IMR-90 (cell line): ENCODE measurements at regions not wholly inside any gene's neighbourhood (a gene's known extent, or its start where the extent isn't known, plus 50 kb on each side); places are given as distances from the start of the nearest gene placed in this dataset.

Experiments used
- ATAC-seq: fragments of 200-7000 bp; cut with Tn5 transposase; 2 replicates; pipeline ENCODE4 v1.9.1; 2020; ENCODE audit warnings: low read depth, mild to moderate bottlenecking, moderate library complexity
- BruUV-seq: library from RNA; stranded (reverse); fragments of 400-500 nt; replicated peaks from 2 replicates; lab custom pipeline; 2021; lab: Mats Ljungman, UMichigan
- CTCF ChIA-PET: fragments of 300-600 bp; formaldehyde crosslinking; extraction: SDS; loops from one replicate; lab custom pipeline; 2021; ENCODE audit warnings: antibody characterized with exemption; lab: Yijun Ruan, JAX
- POLR2A ChIA-PET: fragments of 300-600 bp; sonication (Branson Sonifier 250); formaldehyde crosslinking; loops from one replicate; lab custom pipeline; 2022; ENCODE audit warnings: antibody characterized with exemption; ENCODE audit not compliant: unreplicated experiment; lab: Charles Lee
- DNase-seq: peaks from one replicate; pipeline ENCODE4 v3.0.0; 2013
- H2AFZ ChIP-seq: replicated peaks from 2 replicates; pipeline ENCODE3; 2013; ENCODE audit warnings: low read length, mild to moderate bottlenecking; ENCODE audit not compliant: poor library complexity
- H2AK5ac ChIP-seq: 2 replicates; pipeline ENCODE4 v1.6.1; 2013; ENCODE audit warnings: low read depth, low read length, inconsistent platforms
- H2AK9ac ChIP-seq: replicated peaks from 2 replicates; pipeline ENCODE3; 2013; ENCODE audit warnings: mild to moderate bottlenecking, low read depth, low read length, moderate library complexity; ENCODE audit not compliant: poor library complexity
- H2BK120ac ChIP-seq: 2 replicates; pipeline ENCODE4 v1.6.1; 2013; ENCODE audit warnings: low read depth, low read length, inconsistent platforms
- H2BK15ac ChIP-seq: 3 replicates; pipeline ENCODE4 v1.6.1; 2013; ENCODE audit warnings: low read depth, low read length, inconsistent platforms
- H2BK20ac ChIP-seq: 2 replicates; pipeline ENCODE4 v1.6.1; 2013; ENCODE audit warnings: low read depth, mild to moderate bottlenecking, inconsistent platforms, low read length, moderate library complexity
- H2BK5ac ChIP-seq: 2 replicates; pipeline ENCODE4 v1.6.1; 2013; ENCODE audit warnings: mild to moderate bottlenecking, low read depth, low read length, inconsistent platforms; ENCODE audit not compliant: poor library complexity, severe bottlenecking
- H3K14ac ChIP-seq: replicated peaks from 2 replicates; pipeline ENCODE4 v1.6.1; 2013; ENCODE audit warnings: low read depth, low read length, inconsistent platforms
- H3K18ac ChIP-seq: 2 replicates; pipeline ENCODE4 v1.6.1; 2013; ENCODE audit warnings: low read depth, low read length, control low read depth
- H3K23ac ChIP-seq: 2 replicates; pipeline ENCODE4 v1.6.1; 2013; ENCODE audit warnings: low read depth, low read length, inconsistent platforms
- H3K27ac ChIP-seq: 2 replicates; pipeline ENCODE4 v1.5.1; 2013; ENCODE audit warnings: mild to moderate bottlenecking, control low read depth, low read length; ENCODE audit not compliant: insufficient read depth
- H3K27me3 ChIP-seq: 2 replicates; pipeline ENCODE4 v1.6.1; 2013; ENCODE audit warnings: low read length; ENCODE audit not compliant: control insufficient read depth, insufficient read depth
- H3K36me3 ChIP-seq: 2 replicates; pipeline ENCODE4 v1.6.1; 2013; ENCODE audit warnings: low read length, mixed read lengths; ENCODE audit not compliant: control insufficient read depth, insufficient read depth
- H3K4ac ChIP-seq: 2 replicates; pipeline ENCODE4 v1.6.1; 2013; ENCODE audit warnings: low read depth, low read length, inconsistent platforms
- H3K4me1 ChIP-seq: 2 replicates; pipeline ENCODE4 v1.6.1; 2013; ENCODE audit warnings: low read length, mixed read lengths; ENCODE audit not compliant: control insufficient read depth, insufficient read depth
- H3K4me2 ChIP-seq: 2 replicates; pipeline ENCODE4 v1.6.1; 2013; ENCODE audit warnings: low read depth, mild to moderate bottlenecking, control low read depth, low read length, moderate library complexity
- H3K4me3 ChIP-seq: 2 replicates; pipeline ENCODE4 v1.5.1; 2013; ENCODE audit warnings: low read depth, mild to moderate bottlenecking, control low read depth, low read length, moderate library complexity; ENCODE audit not compliant: insufficient read depth
- H3K56ac ChIP-seq: 2 replicates; pipeline ENCODE4 v1.6.1; 2013; ENCODE audit warnings: low read length, inconsistent platforms; ENCODE audit not compliant: insufficient read depth; ENCODE audit errors: extremely low read depth
- H3K79me1 ChIP-seq, 2 experiments: 2 replicates each; pipeline ENCODE4 v1.6.1; 2013; ENCODE audit warnings: low read length in 2 of 2, inconsistent platforms in 1 of 2, low read depth in 1 of 2
- H3K9ac ChIP-seq: 2 replicates; pipeline ENCODE4 v1.6.1; 2013; ENCODE audit warnings: low read depth, low read length, control low read depth
- H3K9me1 ChIP-seq: 2 replicates; pipeline ENCODE4 v1.6.1; 2013; ENCODE audit warnings: low read length, inconsistent platforms; ENCODE audit not compliant: insufficient read depth
- H3K9me3 ChIP-seq: 2 replicates; pipeline ENCODE4 v1.6.1; 2013; ENCODE audit warnings: low read length; ENCODE audit not compliant: control insufficient read depth, insufficient read depth
- H4K20me1 ChIP-seq: 2 replicates; pipeline ENCODE4 v1.6.1; 2013; ENCODE audit warnings: low read length, inconsistent platforms; ENCODE audit not compliant: insufficient read depth
- H4K5ac ChIP-seq: 2 replicates; pipeline ENCODE4 v1.6.1; 2013; ENCODE audit warnings: mild to moderate bottlenecking, low read depth, low read length, control low read depth
- H4K8ac ChIP-seq, 2 experiments: 2 replicates each; pipeline ENCODE4 v1.6.1; 2013; ENCODE audit warnings: low read depth in 2 of 2, low read length in 2 of 2, control low read depth in 1 of 2, inconsistent platforms in 1 of 2
- H4K91ac ChIP-seq: 2 replicates; pipeline ENCODE4 v1.6.1; 2013; ENCODE audit warnings: low read depth, low read length, inconsistent platforms; ENCODE audit not compliant: insufficient read depth
- CEBPB ChIP-seq: IDR thresholded peaks from 2 replicates; pipeline ENCODE4 v1.6.1; 2012; ENCODE audit warnings: low read depth, low read length, improper control_type of control experiment
- SMC3 ChIP-seq: fragments of 150-350 bp; IDR thresholded peaks from 2 replicates; pipeline ENCODE4 v1.6.1; 2016; ENCODE audit warnings: low read depth, mild to moderate bottlenecking, antibody characterized with exemption, low read length, moderate library complexity
- WGBS, 2 experiments: methylation state at CpG; one replicate each; pipeline versions ENCODE4 v1.1.5 to v1.1.7; 2013; ENCODE audit warnings: missing lambda C conversion rate in 2 of 2; ENCODE audit not compliant: insufficient read length in 1 of 2; ENCODE audit errors: extremely low coverage in 2 of 2; 5-methylcytosine and 5-hydroxymethylcytosine counted together
- dilution Hi-C: fragments of 300-500 bp; cut with HindIII; formaldehyde crosslinking; loops from one replicate; pipeline ENCODE4 v1.14.3; 2018; ENCODE audit warnings: low sequenced_read_pairs; ENCODE audit not compliant: unreplicated experiment
- in situ Hi-C: fragments of 300-500 bp; cut with MboI; formaldehyde crosslinking; loops from 3 replicates; pipeline ENCODE4 v1.14.3; 2019; ENCODE audit warnings: low sequenced_read_pairs, inconsistent platforms, mixed read lengths
- intact Hi-C: fragments of 100-400 bp; cut with micrococcal nuclease; formaldehyde crosslinking; loops from 2 replicates; pipeline ENCODE4 v1.10.0; 2022

- Histone ChIP-seq H2AK5ac (no peak overlapping the region), H2AK9ac (no peak overlapping the region), H4K91ac (no peak overlapping the region), H2BK20ac (no peak overlapping the region), H3K4me1 (no peaks in the 10 kb centered on the region), H2BK15ac (no peak overlapping the region), H2BK120ac (no peak overlapping the region), H3K14ac (no peak overlapping the region), H4K20me1 (no peaks in the 10 kb centered on the region), H4K8ac (no peak overlapping the region), H3K27me3 (no peaks in the 10 kb centered on the region), H3K4me3 (no peak overlapping the region), H3K4me2 (no peak overlapping the region), H3K27ac (no peak overlapping the region), H2AFZ (no peak overlapping the region), H3K56ac (no peak overlapping the region), H3K9me1 (no peaks in the 10 kb centered on the region), H3K18ac (no peak overlapping the region), H3K23ac (no peak overlapping the region), H3K79me1 (no peaks in the 10 kb centered on the region), H2BK5ac (no peak overlapping the region), H4K5ac (no peak overlapping the region), H3K36me3 (no peaks in the 10 kb centered on the region), H3K4ac (no peak overlapping the region), H3K9ac (no peak overlapping the region), H3K9me3 (no peaks in the 10 kb centered on the region)
- dilution Hi-C loops = no loop called here
- in situ Hi-C loops = no loop called here
- WGBS, 2 experiments = no CpG with 5 or more reads among the region's 1 CpG
- intact Hi-C loops = no loop called here
- ATAC-seq (no peak), DNase-seq (no peak)
- TF ChIP-seq CEBPB (no peak), SMC3 (no peak)
- POLR2A ChIA-PET = no interaction called here
- BruUV-seq = no TSS peak
- CTCF ChIA-PET = interaction anchor here (0.7 kb wide), 1 partner anchor 13 kb away, joined by 9 read pairs; no protein-coding TSS in a partner anchor
These were observed 301.2 kb upstream of the DEPDC1 start for GRCh38 chr1:68798071-68798470.
